Skeletal muscle cell (primary cell): ENCODE measurements at regions not wholly inside any gene's neighbourhood (a gene's known extent, or its start where the extent isn't known, plus 50 kb on each side); places are given as distances from the start of the nearest gene placed in this dataset.

Experiments
- DNase-seq: peaks from one replicate; pipeline ENCODE4 v3.0.0-alpha.2; 2010; ENCODE audit warnings: low read depth
- H3K4me3 ChIP-seq: 2 replicates; pipeline ENCODE4 v1.5.1; 2011; ENCODE audit warnings: low read depth, mild to moderate bottlenecking, control low read depth, low read length, moderate library complexity

GRCh38 chr5:57845025-57845424 is 362.4 kb upstream of the ACTBL2 start:
- DNase-seq = no peak

GRCh38 chr5:57844410-57844809 is 361.8 kb upstream of the ACTBL2 start:
- no peak for DNase-seq
- H3K4me3 ChIP-seq = no peak overlapping the region

More at GRCh38 chr5:57845025-57845424, 362.4 kb upstream of the ACTBL2 start:
- H3K4me3 ChIP-seq = no peak overlapping the region

- H3K4me3 ChIP-seq = no peak overlapping the region
- DNase-seq = no peak
These were observed 360.4 kb upstream of the ACTBL2 start for GRCh38 chr5:57843059-57843367.

- no peak overlapping the region for H3K4me3 ChIP-seq
- no peak for DNase-seq
These were observed 359.9 kb upstream of the ACTBL2 start for GRCh38 chr5:57842364-57843058.

- peak; percentile 95 for DNase-seq
- no peak overlapping the region for H3K4me3 ChIP-seq
These were observed 359.2 kb upstream of the ACTBL2 start for GRCh38 chr5:57841676-57842363.

GRCh38 chr5:57839437-57840079 is 356.9 kb upstream of the ACTBL2 start:
- H3K4me3 ChIP-seq = no peak overlapping the region
- no peak for DNase-seq

- no peak for DNase-seq
- no peak overlapping the region for H3K4me3 ChIP-seq
These were observed 356.4 kb upstream of the ACTBL2 start for GRCh38 chr5:57839025-57839424.

GRCh38 chr5:57836921-57837320 is 354.3 kb upstream of the ACTBL2 start:
- no peak overlapping the region for H3K4me3 ChIP-seq
- no peak for DNase-seq

- no peak for DNase-seq
- H3K4me3 ChIP-seq = no peak overlapping the region
These were observed 353.7 kb upstream of the ACTBL2 start for GRCh38 chr5:57836331-57836730.

- no peak overlapping the region for H3K4me3 ChIP-seq
- DNase-seq = peak; percentile 60
These were observed 352.4 kb upstream of the ACTBL2 start for GRCh38 chr5:57834829-57835608.

- H3K4me3 ChIP-seq = no peak overlapping the region
- DNase-seq = no peak
These were observed 350.9 kb upstream of the ACTBL2 start for GRCh38 chr5:57833489-57833888.

GRCh38 chr5:57832875-57833274 is 350.3 kb upstream of the ACTBL2 start:
- no peak overlapping the region for H3K4me3 ChIP-seq
- no peak for DNase-seq

GRCh38 chr5:57831932-57832331 is 349.3 kb upstream of the ACTBL2 start:
- DNase-seq = no peak
- no peak overlapping the region for H3K4me3 ChIP-seq

GRCh38 chr5:57831090-57831489 is 348.5 kb upstream of the ACTBL2 start:
- no peak for DNase-seq
- H3K4me3 ChIP-seq = no peak overlapping the region

GRCh38 chr5:57828221-57828620 is 345.6 kb upstream of the ACTBL2 start:
- H3K4me3 ChIP-seq = no peak overlapping the region
- no peak for DNase-seq

- DNase-seq = peak; percentile 62
- H3K4me3 ChIP-seq = no peak overlapping the region
These were observed 342.5 kb upstream of the ACTBL2 start for GRCh38 chr5:57825031-57825686.

GRCh38 chr5:57824623-57825022 is 342.0 kb upstream of the ACTBL2 start:
- no peak for DNase-seq

GRCh38 chr5:57824047-57824446 is 341.4 kb upstream of the ACTBL2 start:
- no peak for DNase-seq
- H3K4me3 ChIP-seq = no peak overlapping the region

More at GRCh38 chr5:57824623-57825022, 342.0 kb upstream of the ACTBL2 start:
- no peak overlapping the region for H3K4me3 ChIP-seq

GRCh38 chr5:57822651-57823050 is 340.0 kb upstream of the ACTBL2 start:
- no peak overlapping the region for H3K4me3 ChIP-seq

GRCh38 chr5:57818397-57818796 is 335.8 kb upstream of the ACTBL2 start:
- H3K4me3 ChIP-seq = no peak overlapping the region
- DNase-seq = no peak

More at GRCh38 chr5:57822651-57823050, 340.0 kb upstream of the ACTBL2 start:
- no peak for DNase-seq
